Upper lobe of right lung (tissue), 1 donor: ENCODE measurements at regions not wholly inside any gene's neighbourhood (a gene's known extent, or its start where the extent isn't known, plus 50 kb on each side); places are given as distances from the start of the nearest gene placed in this dataset.

ENCODE experiments used
- ATAC-seq: fragments of 200-7000 bp; cut with Tn5 transposase; one replicate; pipeline ENCODE4 v1.9.1; 2020; ENCODE audit warnings: mild to moderate bottlenecking, moderate library complexity
- DNase-seq: peaks from one replicate; pipeline ENCODE4 v3.0.0-alpha.2; 2020
- H3K27ac ChIP-seq: fragments of 200-600 bp; one replicate; pipeline ENCODE4 v1.8.0; 2022
- H3K27me3 ChIP-seq: fragments of 200-600 bp; one replicate; pipeline ENCODE4 v1.8.0; 2022; ENCODE audit warnings: mild to moderate bottlenecking
- H3K36me3 ChIP-seq: fragments of 200-600 bp; one replicate; pipeline ENCODE4 v1.8.0; 2022
- H3K4me1 ChIP-seq: fragments of 200-600 bp; one replicate; pipeline ENCODE4 v1.8.0; 2022
- H3K4me3 ChIP-seq: fragments of 200-600 bp; one replicate; pipeline ENCODE4 v1.8.0; 2022; ENCODE audit warnings: mild to moderate bottlenecking
- H3K9me3 ChIP-seq: fragments of 200-600 bp; one replicate; pipeline ENCODE4 v1.8.0; 2022
- CTCF ChIP-seq: fragments of 200-600 bp; IDR thresholded peaks from one replicate; pipeline ENCODE4 v1.8.0; 2022; ENCODE audit warnings: antibody characterized with exemption
- intact Hi-C: fragments of 100-400 bp; cut with DNase I; formaldehyde crosslinking; loops from one replicate; pipeline ENCODE4 v1.11.0; 2022
- donor health status: DM: no; HTN: yes; CAD: no; lungs with severe emphysema.

- no peak for TF ChIP-seq CTCF
- intact Hi-C loops = no loop called here
- H3K4me1 ChIP-seq = no peaks in the 10 kb centered on the region
These were observed 94.2 kb upstream of the FAT3 start for GRCh38 chr11:92130421-92130831.

GRCh38 chr11:92129811-92130210, 94.8 kb upstream of the FAT3 start:
- no peak for TF ChIP-seq CTCF
- H3K4me3 ChIP-seq = no peak overlapping the region
- DNase-seq = no peak

More at GRCh38 chr11:92130421-92130831, 94.2 kb upstream of the FAT3 start:
- H3K36me3 ChIP-seq = no peaks in the 10 kb centered on the region
- no peak overlapping the region for H3K4me3 ChIP-seq
- DNase-seq = no peak
- no peak for ATAC-seq
- no peaks in the 10 kb centered on the region for H3K27me3 ChIP-seq
- no peak overlapping the region for H3K27ac ChIP-seq
- no peaks in the 10 kb centered on the region for H3K9me3 ChIP-seq

GRCh38 chr11:92128026-92128425, 96.6 kb upstream of the FAT3 start:
- H3K36me3 ChIP-seq = no peaks in the 10 kb centered on the region
- TF ChIP-seq CTCF = no peak
- no peak for DNase-seq
- H3K27me3 ChIP-seq = no peaks in the 10 kb centered on the region
- H3K27ac ChIP-seq = no peak overlapping the region
- no peak overlapping the region for H3K4me3 ChIP-seq
- no peaks in the 10 kb centered on the region for H3K4me1 ChIP-seq
- H3K9me3 ChIP-seq = no peaks in the 10 kb centered on the region
- intact Hi-C loops = no loop called here
- no peak for ATAC-seq

More at GRCh38 chr11:92129811-92130210, 94.8 kb upstream of the FAT3 start:
- no peaks in the 10 kb centered on the region for H3K27me3 ChIP-seq
- no peak for ATAC-seq
- H3K36me3 ChIP-seq = no peaks in the 10 kb centered on the region
- H3K4me1 ChIP-seq = no peaks in the 10 kb centered on the region
- no peaks in the 10 kb centered on the region for H3K9me3 ChIP-seq
- H3K27ac ChIP-seq = no peak overlapping the region
- intact Hi-C loops = no loop called here

GRCh38 chr11:92125321-92125720, 99.3 kb upstream of the FAT3 start:
- intact Hi-C loops = no loop called here
- Histone ChIP-seq H3K36me3 (no peaks in the 10 kb centered on the region), H3K4me3 (no peak overlapping the region), H3K27me3 (no peaks in the 10 kb centered on the region), H3K27ac (no peak overlapping the region), H3K9me3 (no peaks in the 10 kb centered on the region), H3K4me1 (no peaks in the 10 kb centered on the region)
- ATAC-seq (no peak), DNase-seq (no peak)
- no peak for TF ChIP-seq CTCF

- no peak for TF ChIP-seq CTCF
- Histone ChIP-seq H3K27ac (no peak overlapping the region), H3K27me3 (no peaks in the 10 kb centered on the region), H3K36me3 (no peaks in the 10 kb centered on the region), H3K4me3 (no peak overlapping the region), H3K4me1 (no peaks in the 10 kb centered on the region), H3K9me3 (peaks cover 4% of the 10 kb centered on the region)
- ATAC-seq (no peak), DNase-seq (no peak)
- intact Hi-C loops = no loop called here
These were observed 101.1 kb upstream of the FAT3 start for GRCh38 chr11:92123540-92123939.

- peaks cover 4% of the 10 kb centered on the region for H3K9me3 ChIP-seq
- TF ChIP-seq CTCF = no peak
- no peak for DNase-seq
These were observed 102.1 kb upstream of the FAT3 start for GRCh38 chr11:92122561-92122960.

More at GRCh38 chr11:92122561-92122960, 102.1 kb upstream of the FAT3 start:
- Histone ChIP-seq H3K4me3 (no peak overlapping the region), H3K27ac (no peak overlapping the region), H3K4me1 (no peaks in the 10 kb centered on the region), H3K27me3 (no peaks in the 10 kb centered on the region), H3K36me3 (no peaks in the 10 kb centered on the region)
- no peak for ATAC-seq
- intact Hi-C loops = no loop called here
